Nephron progenitor cell (in vitro differentiated cells): ENCODE measurements at regions not wholly inside any gene's neighbourhood (a gene's known extent, or its start where the extent isn't known, plus 50 kb on each side); places are given as distances from the start of the nearest gene placed in this dataset.
"Not testable (repeated sequence)": the region's sequence is repeated elsewhere in the genome, so short reads cannot be mapped to it uniquely, and the experiment has no call there.

Source experiments
- DNase-seq: peaks from one replicate; pipeline ENCODE4 v3.0.0; 2021
- H3K27ac Mint-ChIP-seq: 2 replicates; pipeline ENCODE4 v1.8.0; 2021; ENCODE audit warnings: mild to moderate bottlenecking, moderate library complexity, mixed read lengths
- H3K27me3 Mint-ChIP-seq: 2 replicates; pipeline ENCODE4 v1.8.0; 2021; ENCODE audit warnings: mild to moderate bottlenecking, low read depth, mixed read lengths; ENCODE audit not compliant: poor library complexity
- H3K36me3 Mint-ChIP-seq: 2 replicates; pipeline ENCODE4 v1.8.0; 2021; ENCODE audit warnings: low read depth, mixed read lengths
- H3K4me1 Mint-ChIP-seq: 2 replicates; pipeline ENCODE4 v1.8.0; 2021; ENCODE audit warnings: mixed read lengths
- H3K4me3 Mint-ChIP-seq: 2 replicates; pipeline ENCODE4 v1.8.0; 2021; ENCODE audit warnings: mild to moderate bottlenecking, moderate library complexity, mixed read lengths
- H3K9me3 Mint-ChIP-seq: 2 replicates; pipeline ENCODE4 v1.8.0; 2021; ENCODE audit warnings: mild to moderate bottlenecking, moderate library complexity, mixed read lengths
- CTCF ChIP-seq: fragments of 200-600 bp; sonication (generic); IDR thresholded peaks from 2 replicates; pipeline ENCODE4 v1.5.0; 2021; ENCODE audit warnings: antibody characterized with exemption

GRCh38 chr1:81729239-81729638, 71.5 kb upstream of the ADGRL2 start:
- Mint-ChIP-seq H3K27ac (no peak overlapping the region), H3K27me3 (no peaks in the 10 kb centered on the region), H3K4me3 (no peak overlapping the region), H3K9me3 (no peaks in the 10 kb centered on the region), H3K36me3 (no peaks in the 10 kb centered on the region), H3K4me1 (peaks cover 5% of the 10 kb centered on the region)
- TF ChIP-seq CTCF, result no peak
- DNase-seq, result no peak

- H3K27me3 Mint-ChIP-seq, result peaks cover 6% of the 10 kb centered on the region
- no peak overlapping the region for H3K4me3 Mint-ChIP-seq
- peak overlapping the region; percentile 31 for H3K27ac Mint-ChIP-seq
- H3K9me3 Mint-ChIP-seq, result no peaks in the 10 kb centered on the region
- no peak for DNase-seq
- no peaks in the 10 kb centered on the region for H3K36me3 Mint-ChIP-seq
- no peak for TF ChIP-seq CTCF
- H3K4me1 Mint-ChIP-seq, result peaks cover 5% of the 10 kb centered on the region
Observed at GRCh38 chr1:81725823-81726222, 74.9 kb upstream of the ADGRL2 start.

GRCh38 chr1:81722631-81723328, 78.0 kb upstream of the ADGRL2 start:
- not testable (repeated sequence) for H3K36me3 Mint-ChIP-seq, H3K27ac Mint-ChIP-seq, H3K4me3 Mint-ChIP-seq, H3K4me1 Mint-ChIP-seq, H3K9me3 Mint-ChIP-seq, H3K27me3 Mint-ChIP-seq, DNase-seq

- H3K4me1 Mint-ChIP-seq, H3K27ac Mint-ChIP-seq, H3K36me3 Mint-ChIP-seq, DNase-seq, H3K9me3 Mint-ChIP-seq, H3K27me3 Mint-ChIP-seq, H3K4me3 Mint-ChIP-seq: not testable (repeated sequence)
Observed at GRCh38 chr1:81720256-81720655, 80.5 kb upstream of the ADGRL2 start.

GRCh38 chr1:81717230-81717629, 83.5 kb upstream of the ADGRL2 start:
- Mint-ChIP-seq H3K4me3 (no peak overlapping the region), H3K27me3 (peaks cover 9% of the 10 kb centered on the region), H3K9me3 (no peaks in the 10 kb centered on the region), H3K4me1 (no peaks in the 10 kb centered on the region), H3K27ac (no peak overlapping the region), H3K36me3 (no peaks in the 10 kb centered on the region)
- TF ChIP-seq CTCF, result no peak
- DNase-seq, result no peak

- H3K4me3 Mint-ChIP-seq, result no peak overlapping the region
Observed at GRCh38 chr1:81715391-81715790, 85.3 kb upstream of the ADGRL2 start.

More at GRCh38 chr1:81715391-81715790, 85.3 kb upstream of the ADGRL2 start:
- Mint-ChIP-seq H3K4me1 (no peaks in the 10 kb centered on the region), H3K36me3 (no peaks in the 10 kb centered on the region), H3K9me3 (no peaks in the 10 kb centered on the region), H3K27me3 (peaks cover 2% of the 10 kb centered on the region), H3K27ac (no peak overlapping the region)
- DNase-seq, result no peak
- TF ChIP-seq CTCF, result no peak
